GM10248 (cell line): ENCODE measurements at regions not wholly inside any gene's neighbourhood (a gene's known extent, or its start where the extent isn't known, plus 50 kb on each side); places are given as distances from the start of the nearest gene placed in this dataset.

Experiments used
- CTCF ChIA-PET: fragments of 300-600 bp; sonication (Branson Sonifier 250); formaldehyde crosslinking; extraction: SDS; loops from one replicate; lab custom pipeline; 2021; ENCODE audit warnings: antibody characterized with exemption; lab: Yijun Ruan, JAX
- POLR2A ChIA-PET: fragments of 350-650 bp; sonication (Branson Sonifier 250); formaldehyde crosslinking; extraction: SDS; loops from one replicate; lab custom pipeline; 2020; ENCODE audit warnings: antibody characterized with exemption; lab: Yijun Ruan, JAX
- DNase-seq: peaks from one replicate; pipeline ENCODE4 v3.0.0; 2012; ENCODE audit errors: extremely low spot score
- CTCF ChIP-seq: IDR thresholded peaks from 2 replicates; pipeline ENCODE4 v1.5.1; 2012; ENCODE audit warnings: mild to moderate bottlenecking, low read depth; ENCODE audit errors: extremely low read depth, missing control alignments, control extremely low read depth

- DNase-seq: no peak
- TF ChIP-seq CTCF: no peak
- ChIA-PET POLR2A (no interaction called here), CTCF (interaction anchor here (2.4 kb wide), 1 partner anchor 25 kb away, joined by 5 read pairs; no protein-coding TSS in a partner anchor)
Observed at GRCh38 chr10:131429141-131429540, 117.6 kb upstream of the TCERG1L start.

- POLR2A ChIA-PET: no interaction called here
- DNase-seq: no peak
- TF ChIP-seq CTCF: no peak
- CTCF ChIA-PET: interaction anchor here (2.4 kb wide), 1 partner anchor 24 kb away, joined by 5 read pairs; no protein-coding TSS in a partner anchor
Observed at GRCh38 chr10:131429942-131430341, 118.4 kb upstream of the TCERG1L start.

GRCh38 chr10:131430716-131431412 lies 119.3 kb upstream of the TCERG1L start:
- ChIA-PET POLR2A (no interaction called here), CTCF (interaction anchor here (2.4 kb wide), 1 partner anchor 23 kb away, joined by 5 read pairs; no protein-coding TSS in a partner anchor)
- no peak for TF ChIP-seq CTCF
- no peak for DNase-seq

- ChIA-PET CTCF (interaction anchor here (2.4 kb wide), 1 partner anchor 23 kb away, joined by 5 read pairs; no protein-coding TSS in a partner anchor), POLR2A (no interaction called here)
- DNase-seq: no peak
- TF ChIP-seq CTCF: no peak
Observed at GRCh38 chr10:131431533-131431932, 120.0 kb upstream of the TCERG1L start.

GRCh38 chr10:131431978-131432690 lies 120.6 kb upstream of the TCERG1L start:
- TF ChIP-seq CTCF: no peak
- DNase-seq: no peak
- POLR2A ChIA-PET: no interaction called here
- CTCF ChIA-PET: no interaction called here

- no peak for DNase-seq
- no peak for TF ChIP-seq CTCF
- CTCF ChIA-PET: no interaction called here
- POLR2A ChIA-PET: no interaction called here
Observed at GRCh38 chr10:131433568-131433967, 122.0 kb upstream of the TCERG1L start.
